ENCODE measurements at regions not wholly inside any gene's neighbourhood (a gene's known extent, or its start where the extent isn't known, plus 50 kb on each side); places are given as distances from the start of the nearest gene placed in this dataset.
"Not testable (repeated sequence)": the region's sequence is repeated elsewhere in the genome, so short reads cannot be mapped to it uniquely, and the experiment has no call there.

- POLR2A ChIA-PET, result no interaction called here
- H3K9me3 Mint-ChIP-seq, result no peaks in the 10 kb centered on the region
- CTCF ChIA-PET, result no interaction called here
- peaks cover 5% of the 10 kb centered on the region for H3K27me3 Mint-ChIP-seq
- H3K4me3 Mint-ChIP-seq, result no peak overlapping the region
- DNase-seq, result no peak
- intact Hi-C loops (cut with micrococcal nuclease), result no loop called here
- H3K36me3 Mint-ChIP-seq, result no peaks in the 10 kb centered on the region
- H3K4me1 Mint-ChIP-seq (ENCODE audit: low read depth), result no peaks in the 10 kb centered on the region
- no peak overlapping the region for H3K27ac Mint-ChIP-seq
Observed at GRCh38 chr1:182175361-182175931, 113.9 kb upstream of the ZNF648 start.

- Mint-ChIP-seq H3K36me3 (no peaks in the 10 kb centered on the region), H3K9me3 (no peaks in the 10 kb centered on the region), H3K4me1 (ENCODE audit: low read depth) (peaks cover 2% of the 10 kb centered on the region), H3K4me3 (no peak overlapping the region), H3K27me3 (peaks cover 5% of the 10 kb centered on the region), H3K27ac (no peak overlapping the region)
- CTCF ChIA-PET, result no interaction called here
- no peak for DNase-seq
- intact Hi-C loops (cut with micrococcal nuclease), result no loop called here
- POLR2A ChIA-PET, result no interaction called here
Observed at GRCh38 chr1:182174513-182174855, 113.0 kb upstream of the ZNF648 start.

DNA sequence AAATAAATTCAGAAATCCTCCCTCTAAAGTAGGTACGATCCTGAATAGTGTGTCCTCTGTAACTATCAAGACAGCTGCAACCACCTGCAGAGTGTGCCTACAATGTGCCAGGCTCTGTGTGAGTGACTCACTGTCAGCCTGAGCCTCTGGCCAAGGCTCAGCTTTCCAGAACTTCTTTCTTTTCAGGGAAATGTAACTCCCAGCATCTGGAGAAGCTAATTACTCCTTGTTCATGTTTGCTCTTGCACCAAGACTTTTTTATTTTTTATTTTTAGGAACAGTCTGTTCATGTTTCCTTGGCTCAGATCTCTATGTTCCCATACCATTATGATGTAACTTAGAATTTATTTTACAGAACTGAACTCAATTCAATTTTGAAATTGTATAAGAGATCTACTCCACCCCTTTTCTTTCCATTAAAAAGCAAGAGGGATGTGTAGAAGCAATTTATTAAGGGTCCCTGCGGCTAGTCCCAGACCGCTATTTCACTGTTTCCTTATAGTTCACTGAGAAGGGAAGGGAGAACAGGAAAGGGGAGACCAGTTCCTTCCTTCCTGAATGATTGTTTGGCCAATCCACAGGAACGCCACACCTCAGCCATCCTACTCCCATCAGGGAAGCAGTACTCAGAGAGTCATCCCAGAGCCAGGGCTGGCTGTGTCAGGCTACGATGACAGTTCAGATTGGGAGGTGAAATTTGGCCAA, 112.4 kb upstream of the ZNF648 start:
- intact Hi-C loops (cut with micrococcal nuclease), result no loop called here
- CTCF ChIA-PET, result no interaction called here
- DNase-seq, result no peak

DNA sequence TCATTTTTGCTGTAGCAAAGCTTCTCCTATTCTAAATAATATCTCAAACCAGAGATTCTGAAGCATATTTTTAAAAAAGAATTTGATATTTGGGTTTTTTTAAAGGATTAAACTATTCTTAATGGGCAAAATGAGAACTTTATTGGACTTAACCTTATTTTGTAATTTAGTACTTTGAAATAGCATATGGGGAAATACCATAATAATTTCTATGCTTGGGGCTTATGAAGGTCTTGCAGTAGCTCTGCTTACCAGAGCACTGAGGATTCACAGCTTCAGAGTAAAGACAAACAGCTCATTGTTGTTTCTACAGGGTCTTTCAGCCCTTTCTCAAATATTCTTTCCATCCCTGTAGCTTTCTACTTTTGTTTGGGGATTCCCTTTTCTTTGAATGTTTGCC, 111.2 kb upstream of the ZNF648 start:
- ChIA-PET POLR2A (no interaction called here), CTCF (interaction anchor here (1.3 kb wide), 1 partner anchor 132 kb away, joined by 3 read pairs; no protein-coding TSS in a partner anchor)
- no peak overlapping the region for H3K4me3 Mint-ChIP-seq
- H3K36me3 Mint-ChIP-seq, result no peaks in the 10 kb centered on the region
- H3K27me3 Mint-ChIP-seq, result peaks cover 6% of the 10 kb centered on the region
- intact Hi-C loops (cut with micrococcal nuclease), result no loop called here
- peaks cover 5% of the 10 kb centered on the region for H3K4me1 Mint-ChIP-seq (ENCODE audit: low read depth)
- no peak for DNase-seq
- H3K9me3 Mint-ChIP-seq, result no peaks in the 10 kb centered on the region
- H3K27ac Mint-ChIP-seq, result no peak overlapping the region

More for the DNA sequence above, 112.4 kb upstream of the ZNF648 start:
- Mint-ChIP-seq H3K4me3 (no peak overlapping the region), H3K36me3 (no peaks in the 10 kb centered on the region), H3K27ac (no peak overlapping the region), H3K9me3 (no peaks in the 10 kb centered on the region), H3K4me1 (ENCODE audit: low read depth) (peaks cover 5% of the 10 kb centered on the region), H3K27me3 (peaks cover 8% of the 10 kb centered on the region)
- POLR2A ChIA-PET, result no interaction called here

DNA sequence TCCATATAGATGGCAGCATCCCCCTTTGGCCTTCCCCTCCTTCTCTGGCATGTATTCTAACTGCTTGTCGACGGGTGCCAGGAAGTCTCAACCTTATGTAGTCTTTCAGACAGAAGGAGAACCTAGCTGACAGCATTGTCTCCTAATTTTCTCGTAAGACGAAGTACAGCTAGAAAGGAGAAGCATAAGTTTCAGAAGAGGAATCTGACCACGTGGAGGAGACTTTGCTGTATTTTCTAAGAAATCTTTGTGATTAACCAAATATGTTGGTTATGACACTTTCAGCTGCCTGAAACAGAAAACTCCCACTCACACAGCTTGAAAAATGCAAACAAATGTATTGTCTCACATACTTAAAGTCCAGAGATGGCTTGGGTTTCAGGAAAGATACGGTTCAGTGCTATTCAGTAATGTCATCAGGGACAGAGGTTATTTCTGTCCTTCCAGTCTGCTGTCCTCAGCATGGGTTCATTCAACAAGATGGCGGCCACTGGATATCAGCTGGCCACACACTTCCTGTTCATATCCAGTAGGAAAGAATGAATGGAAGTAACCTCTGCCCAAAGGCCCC, 109.5 kb upstream of the ZNF648 start:
- no peak overlapping the region for H3K4me3 Mint-ChIP-seq
- ChIA-PET CTCF (interaction anchor here (0.5 to 1.7 kb wide), 4 partner anchors 28 to 226 kb away, joined by 3 to 11 read pairs (median 4); no protein-coding TSS in a partner anchor), POLR2A (no interaction called here)
- H3K9me3 Mint-ChIP-seq, result no peaks in the 10 kb centered on the region
- H3K27ac Mint-ChIP-seq, result no peak overlapping the region
- intact Hi-C loops (cut with micrococcal nuclease), result no loop called here
- H3K27me3 Mint-ChIP-seq, result peaks cover 3% of the 10 kb centered on the region
- H3K36me3 Mint-ChIP-seq, result no peaks in the 10 kb centered on the region
- H3K4me1 Mint-ChIP-seq (ENCODE audit: low read depth), result peaks cover 5% of the 10 kb centered on the region
- no peak for DNase-seq

GRCh38 chr1:182169203-182169602, 107.7 kb upstream of the ZNF648 start:
- Mint-ChIP-seq H3K27ac (no peak overlapping the region), H3K27me3 (peaks cover 3% of the 10 kb centered on the region), H3K4me3 (no peak overlapping the region), H3K9me3 (no peaks in the 10 kb centered on the region), H3K36me3 (no peaks in the 10 kb centered on the region), H3K4me1 (ENCODE audit: low read depth) (peaks cover 5% of the 10 kb centered on the region)
- intact Hi-C loops (cut with micrococcal nuclease), result no loop called here
- no peak for DNase-seq
- ChIA-PET POLR2A (no interaction called here), CTCF (no interaction called here)

DNA sequence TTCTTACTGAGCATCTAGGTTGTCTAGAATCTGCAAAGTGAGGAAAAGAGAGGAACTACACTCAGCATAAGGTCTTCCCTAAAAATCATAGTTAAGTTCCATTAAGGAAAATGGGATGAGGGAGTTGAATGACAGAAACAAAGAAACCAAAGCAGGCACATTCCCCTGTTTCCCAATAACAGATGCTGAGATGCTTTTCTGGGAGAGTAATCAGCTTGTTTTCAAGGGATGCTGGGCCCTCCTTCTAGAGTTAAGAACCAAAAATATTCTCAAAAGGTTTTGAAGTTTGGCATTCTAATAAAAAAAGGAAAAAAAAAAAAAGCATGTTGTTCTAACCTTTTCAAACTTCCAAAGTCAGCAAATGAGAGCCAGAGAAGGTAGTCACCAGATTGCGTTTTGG, 105.2 kb upstream of the ZNF648 start:
- peaks cover 3% of the 10 kb centered on the region for H3K27me3 Mint-ChIP-seq
- no peak overlapping the region for H3K27ac Mint-ChIP-seq
- intact Hi-C loops (cut with micrococcal nuclease), result no loop called here
- ChIA-PET POLR2A (no interaction called here), CTCF (interaction anchor here (2.1 kb wide), 1 partner anchor 24 kb away, joined by 7 read pairs; no protein-coding TSS in a partner anchor)
- no peaks in the 10 kb centered on the region for H3K36me3 Mint-ChIP-seq
- no peaks in the 10 kb centered on the region for H3K9me3 Mint-ChIP-seq
- H3K4me3 Mint-ChIP-seq, result no peak overlapping the region
- peaks cover 5% of the 10 kb centered on the region for H3K4me1 Mint-ChIP-seq (ENCODE audit: low read depth)
- DNase-seq, result no peak

GRCh38 chr1:182166321-182166720, 104.8 kb upstream of the ZNF648 start:
- intact Hi-C loops (cut with micrococcal nuclease), result no loop called here
- Mint-ChIP-seq H3K36me3 (no peaks in the 10 kb centered on the region), H3K27me3 (peaks cover 3% of the 10 kb centered on the region), H3K4me1 (ENCODE audit: low read depth) (peaks cover 5% of the 10 kb centered on the region), H3K9me3 (no peaks in the 10 kb centered on the region), H3K27ac (no peak overlapping the region), H3K4me3 (no peak overlapping the region)
- DNase-seq, result no peak
- ChIA-PET CTCF (interaction anchor here (0.6 to 2.1 kb wide), 2 partner anchors 23 to 400 kb away, joined by 3 to 7 read pairs; no protein-coding TSS in a partner anchor), POLR2A (no interaction called here)

GRCh38 chr1:182164273-182164672, 102.8 kb upstream of the ZNF648 start:
- peaks cover 3% of the 10 kb centered on the region for H3K27me3 Mint-ChIP-seq
- no peak overlapping the region for H3K4me3 Mint-ChIP-seq
- H3K27ac Mint-ChIP-seq, result no peak overlapping the region
- no peaks in the 10 kb centered on the region for H3K36me3 Mint-ChIP-seq
- peaks cover 10% of the 10 kb centered on the region for H3K9me3 Mint-ChIP-seq
- peaks cover 1% of the 10 kb centered on the region for H3K4me1 Mint-ChIP-seq (ENCODE audit: low read depth)
- intact Hi-C loops (cut with micrococcal nuclease), result no loop called here
- ChIA-PET POLR2A (no interaction called here), CTCF (no interaction called here)
- DNase-seq, result no peak

DNA sequence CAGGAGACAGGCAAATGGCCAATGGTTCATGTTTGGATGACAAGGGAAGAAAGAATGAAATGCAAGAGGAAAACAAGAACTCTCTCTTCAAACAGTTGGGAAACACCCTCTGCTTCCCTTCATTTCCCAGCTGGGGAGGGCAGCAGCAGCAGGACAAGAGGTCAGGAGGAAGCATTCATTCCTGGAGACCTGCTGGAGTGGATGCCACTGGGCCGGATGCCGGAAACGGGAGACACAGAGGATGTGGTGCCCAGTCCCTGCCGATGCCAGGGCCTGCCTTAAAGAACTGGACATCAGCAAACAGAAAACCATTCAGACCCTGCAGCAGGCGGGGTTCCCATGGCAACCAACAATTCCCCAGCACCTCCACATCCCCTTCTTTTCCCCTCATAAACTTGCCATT, 102.3 kb upstream of the ZNF648 start:
- CTCF ChIA-PET, result no interaction called here
- H3K27ac Mint-ChIP-seq, result no peak overlapping the region

GRCh38 chr1:182159443-182159842, 97.9 kb upstream of the ZNF648 start:
- Mint-ChIP-seq H3K4me1 (ENCODE audit: low read depth) (no peaks in the 10 kb centered on the region), H3K9me3 (peaks cover 21% of the 10 kb centered on the region), H3K4me3 (no peak overlapping the region), H3K27ac (no peak overlapping the region), H3K36me3 (no peaks in the 10 kb centered on the region), H3K27me3 (peaks cover 4% of the 10 kb centered on the region)
- no peak for DNase-seq
- ChIA-PET POLR2A (no interaction called here), CTCF (interaction anchor here (0.7 kb wide), 1 partner anchor 1097 kb away, joined by 3 read pairs; no protein-coding TSS in a partner anchor)
- intact Hi-C loops (cut with micrococcal nuclease), result no loop called here

More for the DNA sequence above, 102.3 kb upstream of the ZNF648 start:
- POLR2A ChIA-PET, result no interaction called here
- H3K36me3 Mint-ChIP-seq, result no peaks in the 10 kb centered on the region
- H3K4me1 Mint-ChIP-seq (ENCODE audit: low read depth), result no peaks in the 10 kb centered on the region
- H3K9me3 Mint-ChIP-seq, result peaks cover 14% of the 10 kb centered on the region
- no peak overlapping the region for H3K4me3 Mint-ChIP-seq
- intact Hi-C loops (cut with micrococcal nuclease), result no loop called here
- no peak for DNase-seq
- H3K27me3 Mint-ChIP-seq, result no peaks in the 10 kb centered on the region

GRCh38 chr1:182157187-182157586, 95.7 kb upstream of the ZNF648 start:
- Mint-ChIP-seq H3K36me3 (no peaks in the 10 kb centered on the region), H3K9me3 (peaks cover 21% of the 10 kb centered on the region), H3K4me1 (ENCODE audit: low read depth) (peaks cover 5% of the 10 kb centered on the region), H3K27me3 (peaks cover 4% of the 10 kb centered on the region), H3K4me3 (no peak overlapping the region), H3K27ac (no peak overlapping the region)
- no peak for DNase-seq
- ChIA-PET CTCF (interaction anchor here (2.5 kb wide), 1 partner anchor 14 kb away, joined by 7 read pairs; no protein-coding TSS in a partner anchor), POLR2A (no interaction called here)
- intact Hi-C loops (cut with micrococcal nuclease), result no loop called here

GRCh38 chr1:182154425-182154824, 92.9 kb upstream of the ZNF648 start:
- intact Hi-C loops (cut with micrococcal nuclease); DNase-seq; H3K4me3 Mint-ChIP-seq; H3K27ac Mint-ChIP-seq; POLR2A ChIA-PET; H3K36me3 Mint-ChIP-seq; H3K4me1 Mint-ChIP-seq (ENCODE audit: low read depth); H3K27me3 Mint-ChIP-seq: not testable (repeated sequence)
- peaks cover 12% of the 10 kb centered on the region for H3K9me3 Mint-ChIP-seq
- CTCF ChIA-PET, result interaction anchor here (2.5 to 4.3 kb wide), 2 partner anchors 11 kb away, joined by 7 to 24 read pairs; no protein-coding TSS in a partner anchor
